ENCODE measurements at regions not wholly inside any gene's neighbourhood (a gene's known extent, or its start where the extent isn't known, plus 50 kb on each side); places are given as distances from the start of the nearest gene placed in this dataset.

- TF ChIP-seq CTCF (IDR thresholded peaks at IDR 0.05) (no peak), POLR2AphosphoS5 (IDR thresholded peaks at IDR 0.05) (no peak)
Observed at GRCh38 chr2:146632707-146633106, 1212.1 kb upstream of the ACVR2A start.
